Keratinocyte (primary cell): ENCODE measurements at regions not wholly inside any gene's neighbourhood (a gene's known extent, or its start where the extent isn't known, plus 50 kb on each side); places are given as distances from the start of the nearest gene placed in this dataset.

ENCODE experiments used
- DNase-seq: peaks from one replicate; pipeline ENCODE4 v3.0.0-alpha.2; 2011; ENCODE audit warnings: low read depth, missing footprints, low spot score
- FAIRE-seq: peaks from 2 replicates; lab custom pipeline; 2011; peaks lifted over from hg19 to GRCh38; lab: Jason Lieb, UNC
- H2AFZ ChIP-seq: 2 replicates; pipeline ENCODE4 v1.6.0; 2012; ENCODE audit warnings: low read length, control low read depth, inconsistent platforms; ENCODE audit not compliant: control insufficient read depth
- H3K27ac ChIP-seq: 2 replicates; pipeline ENCODE4 v1.5.1; 2011; ENCODE audit warnings: low read length; ENCODE audit not compliant: control insufficient read depth, insufficient read depth
- H3K27me3 ChIP-seq: 3 replicates; pipeline ENCODE4 v1.6.0; 2011; ENCODE audit warnings: low read length; ENCODE audit not compliant: control insufficient read depth, insufficient read depth; ENCODE audit errors: extremely low read depth
- H3K36me3 ChIP-seq, 2 experiments: 2 replicates in 1 of 2; 3 replicates in 1 of 2; pipeline ENCODE4 v1.5.1; 2011; ENCODE audit warnings: low read length in 2 of 2, mild to moderate bottlenecking in 1 of 2; ENCODE audit not compliant: control insufficient read depth in 2 of 2, insufficient read depth in 2 of 2; ENCODE audit errors: extremely low read depth in 1 of 2
- H3K4me1 ChIP-seq: 3 replicates; pipeline ENCODE4 v1.5.1; 2011; ENCODE audit warnings: low read length; ENCODE audit not compliant: control insufficient read depth, insufficient read depth; ENCODE audit errors: extremely low read depth
- H3K4me2 ChIP-seq: 3 replicates; pipeline ENCODE4 v1.6.0; 2011; ENCODE audit warnings: low read depth, low read length; ENCODE audit not compliant: control insufficient read depth, insufficient read depth; ENCODE audit errors: extremely low read depth
- H3K4me3 ChIP-seq, 3 experiments: fragments of 200-600 bp in 1 of 3; sonication (generic) in 1 of 3; 2 replicates in 2 of 3; 3 replicates in 1 of 3; pipeline ENCODE4 v1.5.1; 2011 to 2016; ENCODE audit warnings: low read length in 3 of 3, mild to moderate bottlenecking in 3 of 3, control low read depth in 2 of 3, inconsistent platforms in 1 of 3, low read depth in 1 of 3, mixed read lengths in 1 of 3, mixed run types in 1 of 3, moderate library complexity in 1 of 3; ENCODE audit not compliant: control insufficient read depth in 2 of 3, insufficient read depth in 2 of 3; ENCODE audit errors: extremely low read depth in 1 of 3
- H3K79me2 ChIP-seq: 2 replicates; pipeline ENCODE4 v1.6.0; 2012; ENCODE audit warnings: low read length; ENCODE audit not compliant: control insufficient read depth, insufficient read depth
- H3K9ac ChIP-seq: 3 replicates; pipeline ENCODE4 v1.6.0; 2011; ENCODE audit warnings: low read length; ENCODE audit not compliant: control insufficient read depth, insufficient read depth; ENCODE audit errors: extremely low read depth
- H3K9me1 ChIP-seq: 3 replicates; pipeline ENCODE4 v1.6.0; 2011; ENCODE audit warnings: low read length; ENCODE audit not compliant: control insufficient read depth, insufficient read depth; ENCODE audit errors: extremely low read depth
- H3K9me3 ChIP-seq: 2 replicates; pipeline ENCODE4 v1.5.1; 2012; ENCODE audit warnings: low read depth, low read length; ENCODE audit not compliant: control insufficient read depth
- H4K20me1 ChIP-seq: 3 replicates; pipeline ENCODE4 v1.6.0; 2011; ENCODE audit warnings: low read length; ENCODE audit not compliant: control insufficient read depth, insufficient read depth; ENCODE audit errors: extremely low read depth
- EZH2 ChIP-seq: IDR thresholded peaks from one replicate; pipeline ENCODE4 v1.6.1; 2012; ENCODE audit warnings: inconsistent platforms, mild to moderate bottlenecking, low read length, moderate library complexity
- dilution Hi-C: fragments of 300-500 bp; cut with MboI; formaldehyde crosslinking; loops from one replicate; pipeline ENCODE4 v1.7.0; 2020; ENCODE audit warnings: low sequenced_read_pairs; ENCODE audit not compliant: extremely low pct_ligation_motif_present
- TF ChIP-seq, protein P1 (sequence below), 3 experiments: IDR thresholded peaks in 1 of 3; conservative IDR thresholded peaks in 1 of 3; optimal IDR thresholded peaks in 1 of 3; 2 replicates in 2 of 3; 3 replicates in 1 of 3; pipeline versions ENCODE3 to v1.5.1; 2011; ENCODE audit warnings: low read length in 3 of 3, mild to moderate bottlenecking in 3 of 3, moderate library complexity in 2 of 3, control low read depth in 1 of 3, inconsistent platforms in 1 of 3; ENCODE audit not compliant: insufficient read depth in 2 of 3; ENCODE audit errors: extremely low read depth in 1 of 3

DNA sequence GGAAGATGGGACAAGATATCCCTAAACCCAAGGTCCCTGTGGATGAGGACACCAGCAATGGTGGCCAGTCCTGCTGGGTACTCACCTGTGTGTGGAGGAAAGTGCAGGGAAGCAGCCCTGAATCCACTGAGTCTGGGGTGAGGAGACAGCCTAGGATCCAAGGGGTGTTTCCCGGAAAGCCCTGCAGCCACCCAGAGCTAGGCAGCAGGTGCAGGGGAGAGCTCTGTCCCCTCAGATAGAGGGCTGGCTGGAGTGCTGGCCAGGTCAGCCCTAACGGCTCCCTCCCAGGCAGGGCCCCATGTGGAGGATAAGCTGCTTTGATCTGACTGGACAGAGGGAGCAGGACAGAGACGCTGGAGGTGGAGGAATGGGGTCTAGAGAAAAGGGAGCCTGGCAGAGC is 344.7 kb upstream of the IRX4 start:
- Histone ChIP-seq H3K79me2 (no peaks in the 10 kb centered on the region), H3K4me2 (no peak overlapping the region), H4K20me1 (no peaks in the 10 kb centered on the region), H3K4me1 (no peaks in the 10 kb centered on the region), H3K9me1 (no peaks in the 10 kb centered on the region), H3K9me3 (no peaks in the 10 kb centered on the region), H3K27me3 (no peaks in the 10 kb centered on the region), H3K4me3 (no peak overlapping the region), H3K9ac (no peak overlapping the region), H2AFZ (no peak overlapping the region), H3K36me3 (no peaks in the 10 kb centered on the region), H3K27ac (no peak overlapping the region)
- TF ChIP-seq EZH2 = no peak
- TF ChIP-seq, protein P1, sequence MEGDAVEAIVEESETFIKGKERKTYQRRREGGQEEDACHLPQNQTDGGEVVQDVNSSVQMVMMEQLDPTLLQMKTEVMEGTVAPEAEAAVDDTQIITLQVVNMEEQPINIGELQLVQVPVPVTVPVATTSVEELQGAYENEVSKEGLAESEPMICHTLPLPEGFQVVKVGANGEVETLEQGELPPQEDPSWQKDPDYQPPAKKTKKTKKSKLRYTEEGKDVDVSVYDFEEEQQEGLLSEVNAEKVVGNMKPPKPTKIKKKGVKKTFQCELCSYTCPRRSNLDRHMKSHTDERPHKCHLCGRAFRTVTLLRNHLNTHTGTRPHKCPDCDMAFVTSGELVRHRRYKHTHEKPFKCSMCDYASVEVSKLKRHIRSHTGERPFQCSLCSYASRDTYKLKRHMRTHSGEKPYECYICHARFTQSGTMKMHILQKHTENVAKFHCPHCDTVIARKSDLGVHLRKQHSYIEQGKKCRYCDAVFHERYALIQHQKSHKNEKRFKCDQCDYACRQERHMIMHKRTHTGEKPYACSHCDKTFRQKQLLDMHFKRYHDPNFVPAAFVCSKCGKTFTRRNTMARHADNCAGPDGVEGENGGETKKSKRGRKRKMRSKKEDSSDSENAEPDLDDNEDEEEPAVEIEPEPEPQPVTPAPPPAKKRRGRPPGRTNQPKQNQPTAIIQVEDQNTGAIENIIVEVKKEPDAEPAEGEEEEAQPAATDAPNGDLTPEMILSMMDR (optimal IDR thresholded peaks at IDR 0.05 in 1 of 3, IDR thresholded peaks at IDR 0.05 in 1 of 3, conservative IDR thresholded peaks at IDR 0.05 in 1 of 3; ENCODE audit: extremely low read depth in 1 of 3, insufficient read depth in 2 of 3, low read length in 3 of 3) = no peak
- dilution Hi-C loops = no loop called here
- DNase-seq = no peak
- no peak for FAIRE-seq

DNA sequence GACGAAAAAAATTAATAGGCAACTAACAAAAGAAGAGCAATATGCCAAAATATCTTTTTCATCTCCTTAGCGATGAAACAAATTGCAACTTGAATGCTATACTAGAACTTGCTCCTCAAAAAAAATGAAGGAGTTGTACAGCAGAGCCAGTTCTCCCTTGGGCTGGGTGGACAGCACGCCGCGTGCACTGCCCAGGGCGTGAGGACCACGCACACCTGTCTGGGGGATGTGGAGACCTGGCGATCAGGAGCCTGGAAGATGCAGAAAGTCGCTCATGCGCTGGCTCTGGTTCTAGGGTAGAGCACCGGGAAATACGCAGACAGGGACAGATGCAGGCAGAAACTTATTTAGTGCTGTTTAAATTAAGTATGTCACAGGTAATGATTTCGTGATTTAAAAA is 342.0 kb upstream of the IRX4 start:
- Histone ChIP-seq H3K9ac (no peak overlapping the region), H3K36me3 (no peaks in the 10 kb centered on the region), H3K27me3 (no peaks in the 10 kb centered on the region), H4K20me1 (no peaks in the 10 kb centered on the region), H3K9me1 (no peaks in the 10 kb centered on the region), H3K9me3 (peaks cover 3% of the 10 kb centered on the region), H2AFZ (no peak overlapping the region), H3K4me3 (no peak overlapping the region), H3K27ac (no peak overlapping the region), H3K79me2 (no peaks in the 10 kb centered on the region), H3K4me2 (no peak overlapping the region), H3K4me1 (no peaks in the 10 kb centered on the region)
- TF ChIP-seq, protein P1 (optimal IDR thresholded peaks at IDR 0.05 in 1 of 3, IDR thresholded peaks at IDR 0.05 in 1 of 3, conservative IDR thresholded peaks at IDR 0.05 in 1 of 3; ENCODE audit: extremely low read depth in 1 of 3, insufficient read depth in 2 of 3, low read length in 3 of 3) = no peak
- no peak for TF ChIP-seq EZH2
- dilution Hi-C loops = no loop called here
- FAIRE-seq (no peak), DNase-seq (no peak)
